Suprapubic skin (tissue), 4 donors: ENCODE measurements at regions not wholly inside any gene's neighbourhood (a gene's known extent, or its start where the extent isn't known, plus 50 kb on each side); places are given as distances from the start of the nearest gene placed in this dataset.

Experiments used
- CTCF ChIP-seq, 2 donors: fragments of 200-600 bp in 1 of 2; fragments of 450-650 bp in 1 of 2; sonication (generic) in 1 of 2; IDR thresholded peaks; one replicate each; pipeline ENCODE4 v1.5.1; 2016 to 2019; ENCODE audit warnings: antibody characterized with exemption in 2 of 2, mild to moderate bottlenecking in 1 of 2, moderate library complexity in 1 of 2
- POLR2A ChIP-seq, 2 donors: fragments of 450-650 bp; IDR thresholded peaks; one replicate each; pipeline ENCODE4 v1.6.1; 2017; ENCODE audit warnings: antibody characterized with exemption in 2 of 2, mild to moderate bottlenecking in 2 of 2, moderate library complexity in 2 of 2
- POLR2AphosphoS5 ChIP-seq, 3 donors: sonication (generic); formaldehyde crosslinking; IDR thresholded peaks; one replicate each; pipeline ENCODE4 v1.6.1; 2017; ENCODE audit warnings: antibody characterized with exemption in 3 of 3

- TF ChIP-seq CTCF (IDR thresholded peaks at IDR 0.05): no peak
- TF ChIP-seq POLR2AphosphoS5 (IDR thresholded peaks at IDR 0.05): no peak
- no peak for TF ChIP-seq POLR2A (IDR thresholded peaks at IDR 0.05)
These were observed 115.5 kb downstream of the MIS18A start for GRCh38 chr21:32163386-32163785.
